ENCODE measurements at regions not wholly inside any gene's neighbourhood (a gene's known extent, or its start where the extent isn't known, plus 50 kb on each side); places are given as distances from the start of the nearest gene placed in this dataset.

GRCh38 chr3:117706756-117707155 is 997.2 kb downstream of the TUSC7 start:
- peak overlapping the region; percentile 12 for H3K27ac ChIP-seq (ENCODE audit: low read depth, low read length)
- CTCF ChIA-PET: interaction anchor here (0.8 to 3.5 kb wide), 3 partner anchors 11 to 936 kb away, joined by 3 to 9 read pairs (median 5); no protein-coding TSS in a partner anchor

GRCh38 chr3:117708601-117709000 is 999.0 kb downstream of the TUSC7 start:
- no peak for DNase-seq (ENCODE audit: low read depth, low spot score)
- H3K4me3 ChIP-seq (ENCODE audit: low read depth, low read length): no peak overlapping the region
- ChIA-PET CTCF (interaction anchor here (1.6 kb wide), 1 partner anchor 12 kb away, joined by 4 read pairs; no protein-coding TSS in a partner anchor), POLR2A (interaction anchor here (0.6 kb wide), 1 partner anchor 160 kb away, joined by 3 read pairs; no protein-coding TSS in a partner anchor)
- H3K9me3 ChIP-seq (ENCODE audit: control insufficient read depth, insufficient read depth, low read length): no peaks in the 10 kb centered on the region
- no peaks in the 10 kb centered on the region for H3K27me3 ChIP-seq (ENCODE audit: control insufficient read depth, insufficient read depth, low read length)
- TF ChIP-seq, protein P1, sequence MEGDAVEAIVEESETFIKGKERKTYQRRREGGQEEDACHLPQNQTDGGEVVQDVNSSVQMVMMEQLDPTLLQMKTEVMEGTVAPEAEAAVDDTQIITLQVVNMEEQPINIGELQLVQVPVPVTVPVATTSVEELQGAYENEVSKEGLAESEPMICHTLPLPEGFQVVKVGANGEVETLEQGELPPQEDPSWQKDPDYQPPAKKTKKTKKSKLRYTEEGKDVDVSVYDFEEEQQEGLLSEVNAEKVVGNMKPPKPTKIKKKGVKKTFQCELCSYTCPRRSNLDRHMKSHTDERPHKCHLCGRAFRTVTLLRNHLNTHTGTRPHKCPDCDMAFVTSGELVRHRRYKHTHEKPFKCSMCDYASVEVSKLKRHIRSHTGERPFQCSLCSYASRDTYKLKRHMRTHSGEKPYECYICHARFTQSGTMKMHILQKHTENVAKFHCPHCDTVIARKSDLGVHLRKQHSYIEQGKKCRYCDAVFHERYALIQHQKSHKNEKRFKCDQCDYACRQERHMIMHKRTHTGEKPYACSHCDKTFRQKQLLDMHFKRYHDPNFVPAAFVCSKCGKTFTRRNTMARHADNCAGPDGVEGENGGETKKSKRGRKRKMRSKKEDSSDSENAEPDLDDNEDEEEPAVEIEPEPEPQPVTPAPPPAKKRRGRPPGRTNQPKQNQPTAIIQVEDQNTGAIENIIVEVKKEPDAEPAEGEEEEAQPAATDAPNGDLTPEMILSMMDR (IDR thresholded peaks at IDR 0.05; ENCODE audit: low read depth, low read length): no peak
- no peak overlapping the region for H3K27ac ChIP-seq (ENCODE audit: low read depth, low read length)

More at GRCh38 chr3:117706756-117707155, 997.2 kb downstream of the TUSC7 start:
- TF ChIP-seq, protein P1 (IDR thresholded peaks at IDR 0.05; ENCODE audit: low read depth, low read length): no peak
- POLR2A ChIA-PET: interaction anchor here (0.8 to 1.0 kb wide), 2 partner anchors 79 to 176 kb away, joined by 3 read pairs; no protein-coding TSS in a partner anchor
- H3K4me3 ChIP-seq (ENCODE audit: low read depth, low read length): no peak overlapping the region
- no peaks in the 10 kb centered on the region for H3K9me3 ChIP-seq (ENCODE audit: control insufficient read depth, insufficient read depth, low read length)
- H3K27me3 ChIP-seq (ENCODE audit: control insufficient read depth, insufficient read depth, low read length): no peaks in the 10 kb centered on the region
- DNase-seq (ENCODE audit: low read depth, low spot score): no peak

DNA sequence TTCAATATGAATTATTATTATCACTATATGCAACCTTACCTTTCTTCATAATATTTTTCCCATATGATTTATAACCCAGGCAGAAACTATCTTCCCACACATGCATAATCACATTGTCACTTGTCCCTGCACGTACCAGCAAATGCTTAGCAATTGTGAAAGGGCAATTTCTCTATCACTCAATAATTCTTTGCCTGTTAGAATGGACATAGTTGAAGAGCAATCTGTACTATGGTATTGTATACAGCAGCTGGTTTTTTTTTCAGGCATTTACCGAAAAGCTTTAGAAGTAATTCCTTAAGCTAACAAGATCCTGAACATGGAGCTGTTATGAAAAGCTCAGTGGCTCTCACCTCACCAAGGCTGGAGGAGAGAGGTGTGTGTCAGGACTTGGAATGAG is 999.5 kb downstream of the TUSC7 start:
- POLR2A ChIA-PET: interaction anchor here (0.6 kb wide), 1 partner anchor 161 kb away, joined by 3 read pairs; no protein-coding TSS in a partner anchor
- no peaks in the 10 kb centered on the region for H3K9me3 ChIP-seq (ENCODE audit: control insufficient read depth, insufficient read depth, low read length)
- TF ChIP-seq, protein P1 (IDR thresholded peaks at IDR 0.05; ENCODE audit: low read depth, low read length): no peak
- no peaks in the 10 kb centered on the region for H3K27me3 ChIP-seq (ENCODE audit: control insufficient read depth, insufficient read depth, low read length)
- H3K27ac ChIP-seq (ENCODE audit: low read depth, low read length): no peak overlapping the region
- no peak overlapping the region for H3K4me3 ChIP-seq (ENCODE audit: low read depth, low read length)
- DNase-seq (ENCODE audit: low read depth, low spot score): no peak
- CTCF ChIA-PET: interaction anchor here (1.6 kb wide), 1 partner anchor 12 kb away, joined by 4 read pairs; no protein-coding TSS in a partner anchor

- TF ChIP-seq, protein P1 (IDR thresholded peaks at IDR 0.05; ENCODE audit: low read depth, low read length): no peak
- DNase-seq (ENCODE audit: low read depth, low spot score): no peak
- Histone ChIP-seq H3K9me3 (ENCODE audit: control insufficient read depth, insufficient read depth, low read length) (no peaks in the 10 kb centered on the region), H3K27me3 (ENCODE audit: control insufficient read depth, insufficient read depth, low read length) (no peaks in the 10 kb centered on the region), H3K4me3 (ENCODE audit: low read depth, low read length) (no peak overlapping the region), H3K27ac (ENCODE audit: low read depth, low read length) (no peak overlapping the region)
- CTCF ChIA-PET: interaction anchor here (1.6 kb wide), 1 partner anchor 10 kb away, joined by 4 read pairs; no protein-coding TSS in a partner anchor
- POLR2A ChIA-PET: no interaction called here
Observed at GRCh38 chr3:117710501-117710900, 1000.9 kb downstream of the TUSC7 start.

- no peaks in the 10 kb centered on the region for H3K27me3 ChIP-seq (ENCODE audit: control insufficient read depth, insufficient read depth, low read length)
- no peak for DNase-seq (ENCODE audit: low read depth, low spot score)
- no peaks in the 10 kb centered on the region for H3K9me3 ChIP-seq (ENCODE audit: control insufficient read depth, insufficient read depth, low read length)
- H3K27ac ChIP-seq (ENCODE audit: low read depth, low read length): no peak overlapping the region
- TF ChIP-seq, protein P1 (IDR thresholded peaks at IDR 0.05; ENCODE audit: low read depth, low read length): peak; percentile 85
- H3K4me3 ChIP-seq (ENCODE audit: low read depth, low read length): no peak overlapping the region
- POLR2A ChIA-PET: no interaction called here
- CTCF ChIA-PET: interaction anchor here (0.6 to 2.2 kb wide), 7 partner anchors 11 to 949 kb away, joined by 3 to 11 read pairs (median 6); no protein-coding TSS in a partner anchor
Observed at GRCh38 chr3:117719316-117719926, 1009.8 kb downstream of the TUSC7 start.
